ENCODE measurements at regions not wholly inside any gene's neighbourhood (a gene's known extent, or its start where the extent isn't known, plus 50 kb on each side); places are given as distances from the start of the nearest gene placed in this dataset.

DNA sequence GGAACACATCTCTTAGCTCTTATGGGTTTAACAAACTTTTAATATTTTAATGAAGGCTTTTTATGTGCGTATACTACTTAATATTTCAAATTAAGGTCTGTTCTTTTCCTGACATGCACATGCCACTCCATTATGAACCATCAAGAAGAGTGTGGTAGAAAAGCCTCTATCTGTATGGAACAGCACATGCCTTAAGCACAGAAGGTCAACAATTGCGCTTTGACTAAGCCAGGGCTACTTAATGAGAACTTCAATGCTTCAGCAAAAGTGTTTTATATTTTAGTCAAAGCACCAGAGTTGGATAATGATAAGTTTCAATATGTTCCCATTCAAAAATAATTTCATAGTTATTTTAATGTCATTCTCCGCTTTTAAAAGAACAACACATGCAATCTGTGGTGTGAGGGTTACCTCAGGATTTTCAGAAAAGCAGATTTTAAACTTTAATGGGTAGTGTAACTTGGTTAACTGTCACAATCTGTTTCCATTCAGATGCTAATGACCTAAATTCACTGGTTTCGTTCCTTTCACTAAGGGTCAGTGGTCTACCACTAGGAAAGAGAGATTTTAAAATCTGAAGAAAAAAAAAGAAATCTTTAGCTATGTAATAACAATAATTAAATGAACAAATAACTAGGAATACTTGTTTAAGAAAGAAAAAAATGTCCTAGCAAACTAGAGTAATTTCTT lies 193.4 kb upstream of the NOVA1 start:
- Histone ChIP-seq H3K27me3 (ENCODE audit: control insufficient read depth in 3 of 3, insufficient read depth in 3 of 3, low read length in 3 of 3) (no peaks in the 10 kb centered on the region), H3K4me1 (ENCODE audit: control insufficient read depth in 3 of 3, insufficient read depth in 2 of 3, low read depth in 1 of 3, low read length in 2 of 3) (no peaks in the 10 kb centered on the region), H3K9me3 (ENCODE audit: control insufficient read depth in 2 of 2, insufficient read depth in 1 of 2, low read depth in 1 of 2, low read length in 1 of 2) (no peaks in the 10 kb centered on the region), H3K36me3 (ENCODE audit: control insufficient read depth in 3 of 3, insufficient read depth in 2 of 3, low read depth in 1 of 3, low read length in 3 of 3) (no peaks in the 10 kb centered on the region), H3K27ac (ENCODE audit: low read depth in 1 of 3, low read length in 2 of 3) (no peak overlapping the region), H3K4me3 (ENCODE audit: low read depth in 1 of 3, low read length in 3 of 3) (no peak overlapping the region)
- no peak for DNase-seq
- FAIRE-seq, result no peak
- WGBS, 3 donors, result 62 to 69% (median 67%) methylated on average over 4 of the region's 4 CpGs

- Histone ChIP-seq H3K27ac (ENCODE audit: low read depth in 1 of 3, low read length in 2 of 3) (no peak overlapping the region), H3K36me3 (ENCODE audit: control insufficient read depth in 3 of 3, insufficient read depth in 2 of 3, low read depth in 1 of 3, low read length in 3 of 3) (no peaks in the 10 kb centered on the region), H3K9me3 (ENCODE audit: control insufficient read depth in 2 of 2, insufficient read depth in 1 of 2, low read depth in 1 of 2, low read length in 1 of 2) (no peaks in the 10 kb centered on the region), H3K27me3 (ENCODE audit: control insufficient read depth in 3 of 3, insufficient read depth in 3 of 3, low read length in 3 of 3) (no peaks in the 10 kb centered on the region), H3K4me3 (ENCODE audit: low read depth in 1 of 3, low read length in 3 of 3) (no peak overlapping the region), H3K4me1 (ENCODE audit: control insufficient read depth in 3 of 3, insufficient read depth in 2 of 3, low read depth in 1 of 3, low read length in 2 of 3) (no peaks in the 10 kb centered on the region)
- FAIRE-seq (no peak), DNase-seq (no peak)
- 51 to 74% (median 67%) methylated on average over 2 of the region's 2 CpGs for WGBS, 3 donors
Observed at GRCh38 chr14:26794731-26795130, 196.9 kb upstream of the NOVA1 start.

DNA sequence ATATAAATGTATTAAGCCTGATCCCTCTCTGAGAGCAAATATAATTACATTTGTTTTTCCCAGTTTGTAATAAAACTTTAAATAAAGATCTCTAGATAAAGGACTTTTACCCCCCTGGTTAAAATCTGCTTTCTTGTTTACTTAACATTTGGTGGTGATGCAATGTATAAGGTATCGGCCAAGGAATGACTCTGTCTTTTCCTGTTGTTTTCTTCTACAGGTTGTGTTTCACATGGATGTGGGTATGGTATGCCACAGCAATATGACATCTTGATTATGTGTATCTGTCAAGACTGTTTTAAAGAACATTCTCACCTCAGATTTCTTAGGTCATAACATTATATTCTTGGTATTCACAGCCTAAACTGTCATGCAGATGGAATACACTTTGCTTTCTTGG lies 210.6 kb upstream of the NOVA1 start:
- Histone ChIP-seq H3K4me3 (ENCODE audit: low read depth in 1 of 3, low read length in 3 of 3) (no peak overlapping the region), H3K9me3 (ENCODE audit: control insufficient read depth in 2 of 2, insufficient read depth in 1 of 2, low read depth in 1 of 2, low read length in 1 of 2) (no peaks in the 10 kb centered on the region), H3K4me1 (ENCODE audit: control insufficient read depth in 3 of 3, insufficient read depth in 2 of 3, low read depth in 1 of 3, low read length in 2 of 3) (no peaks in the 10 kb centered on the region), H3K27ac (ENCODE audit: low read depth in 1 of 3, low read length in 2 of 3) (no peak overlapping the region), H3K27me3 (ENCODE audit: control insufficient read depth in 3 of 3, insufficient read depth in 3 of 3, low read length in 3 of 3) (no peaks in the 10 kb centered on the region), H3K36me3 (ENCODE audit: control insufficient read depth in 3 of 3, insufficient read depth in 2 of 3, low read depth in 1 of 3, low read length in 3 of 3) (no peaks in the 10 kb centered on the region)
- no peak for FAIRE-seq
- no peak for DNase-seq
- 47 to 55% (median 50%) methylated on average over 1 of the region's 1 CpG for WGBS, 3 donors

DNA sequence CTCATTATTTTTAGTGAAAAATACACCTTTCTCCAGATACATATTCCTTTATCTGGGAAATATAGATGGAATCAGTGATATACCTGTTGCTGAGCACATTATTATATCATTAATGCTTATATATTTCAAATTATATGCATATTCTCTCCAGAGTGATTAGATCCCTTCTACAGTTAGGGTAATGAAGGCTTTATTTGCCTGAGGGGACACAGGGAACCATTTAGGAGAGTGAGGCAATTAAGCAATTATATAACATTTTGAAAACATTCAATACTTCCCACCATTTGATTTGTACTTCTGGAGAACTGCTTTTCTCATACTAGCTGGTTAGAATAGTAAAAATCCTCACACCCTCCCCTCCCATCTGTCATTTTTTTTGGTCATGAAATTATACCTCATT lies 212.8 kb upstream of the NOVA1 start:
- Histone ChIP-seq H3K9me3 (ENCODE audit: control insufficient read depth in 2 of 2, insufficient read depth in 1 of 2, low read depth in 1 of 2, low read length in 1 of 2) (no peaks in the 10 kb centered on the region), H3K36me3 (ENCODE audit: control insufficient read depth in 3 of 3, insufficient read depth in 2 of 3, low read depth in 1 of 3, low read length in 3 of 3) (no peaks in the 10 kb centered on the region), H3K27me3 (ENCODE audit: control insufficient read depth in 3 of 3, insufficient read depth in 3 of 3, low read length in 3 of 3) (no peaks in the 10 kb centered on the region), H3K4me1 (ENCODE audit: control insufficient read depth in 3 of 3, insufficient read depth in 2 of 3, low read depth in 1 of 3, low read length in 2 of 3) (no peaks in the 10 kb centered on the region), H3K4me3 (ENCODE audit: low read depth in 1 of 3, low read length in 3 of 3) (no peak overlapping the region), H3K27ac (ENCODE audit: low read depth in 1 of 3, low read length in 2 of 3) (no peak overlapping the region)
- no peak for DNase-seq
- FAIRE-seq, result no peak

GRCh38 chr14:26811756-26812305 lies 214.0 kb upstream of the NOVA1 start:
- FAIRE-seq, result no peak
- Histone ChIP-seq H3K36me3 (ENCODE audit: control insufficient read depth in 3 of 3, insufficient read depth in 2 of 3, low read depth in 1 of 3, low read length in 3 of 3) (no peaks in the 10 kb centered on the region), H3K4me3 (ENCODE audit: low read depth in 1 of 3, low read length in 3 of 3) (no peak overlapping the region), H3K27ac (ENCODE audit: low read depth in 1 of 3, low read length in 2 of 3) (no peak overlapping the region), H3K4me1 (ENCODE audit: control insufficient read depth in 3 of 3, insufficient read depth in 2 of 3, low read depth in 1 of 3, low read length in 2 of 3) (no peaks in the 10 kb centered on the region), H3K27me3 (ENCODE audit: control insufficient read depth in 3 of 3, insufficient read depth in 3 of 3, low read length in 3 of 3) (no peaks in the 10 kb centered on the region), H3K9me3 (ENCODE audit: control insufficient read depth in 2 of 2, insufficient read depth in 1 of 2, low read depth in 1 of 2, low read length in 1 of 2) (no peaks in the 10 kb centered on the region)
- WGBS, 3 donors, result 71 to 79% (median 76%) methylated on average over 3 of the region's 3 CpGs
- no peak for DNase-seq

- Histone ChIP-seq H3K36me3 (ENCODE audit: control insufficient read depth in 3 of 3, insufficient read depth in 2 of 3, low read depth in 1 of 3, low read length in 3 of 3) (no peaks in the 10 kb centered on the region), H3K4me1 (ENCODE audit: control insufficient read depth in 3 of 3, insufficient read depth in 2 of 3, low read depth in 1 of 3, low read length in 2 of 3) (no peaks in the 10 kb centered on the region), H3K9me3 (ENCODE audit: control insufficient read depth in 2 of 2, insufficient read depth in 1 of 2, low read depth in 1 of 2, low read length in 1 of 2) (no peaks in the 10 kb centered on the region), H3K27me3 (ENCODE audit: control insufficient read depth in 3 of 3, insufficient read depth in 3 of 3, low read length in 3 of 3) (no peaks in the 10 kb centered on the region), H3K27ac (ENCODE audit: low read depth in 1 of 3, low read length in 2 of 3) (no peak overlapping the region), H3K4me3 (ENCODE audit: low read depth in 1 of 3, low read length in 3 of 3) (no peak overlapping the region)
- 82 to 89% (median 86%) methylated on average over 1 of the region's 1 CpG for WGBS, 3 donors
- DNase-seq (no peak), FAIRE-seq (no peak)
Observed at GRCh38 chr14:26820138-26820537, 222.3 kb upstream of the NOVA1 start.

GRCh38 chr14:26820572-26820971 lies 222.7 kb upstream of the NOVA1 start:
- 61 to 82% (median 76%) methylated on average over 4 of the region's 4 CpGs for WGBS, 3 donors
- Histone ChIP-seq H3K4me1 (ENCODE audit: control insufficient read depth in 3 of 3, insufficient read depth in 2 of 3, low read depth in 1 of 3, low read length in 2 of 3) (no peaks in the 10 kb centered on the region), H3K4me3 (ENCODE audit: low read depth in 1 of 3, low read length in 3 of 3) (no peak overlapping the region), H3K27ac (ENCODE audit: low read depth in 1 of 3, low read length in 2 of 3) (no peak overlapping the region), H3K36me3 (ENCODE audit: control insufficient read depth in 3 of 3, insufficient read depth in 2 of 3, low read depth in 1 of 3, low read length in 3 of 3) (no peaks in the 10 kb centered on the region), H3K9me3 (ENCODE audit: control insufficient read depth in 2 of 2, insufficient read depth in 1 of 2, low read depth in 1 of 2, low read length in 1 of 2) (no peaks in the 10 kb centered on the region), H3K27me3 (ENCODE audit: control insufficient read depth in 3 of 3, insufficient read depth in 3 of 3, low read length in 3 of 3) (no peaks in the 10 kb centered on the region)
- no peak for DNase-seq
- no peak for FAIRE-seq

- FAIRE-seq (no peak), DNase-seq (no peak)
- H3K4me3 ChIP-seq (ENCODE audit: low read depth in 1 of 3, low read length in 3 of 3), result no peak overlapping the region
- H3K27ac ChIP-seq (ENCODE audit: low read depth in 1 of 3, low read length in 2 of 3), result no peak overlapping the region
- WGBS, 3 donors, result 62 to 82% (median 71%) methylated on average over 4 of the region's 4 CpGs
- no peaks in the 10 kb centered on the region for H3K9me3 ChIP-seq (ENCODE audit: control insufficient read depth in 2 of 2, insufficient read depth in 1 of 2, low read depth in 1 of 2, low read length in 1 of 2)
- H3K4me1 ChIP-seq (ENCODE audit: control insufficient read depth in 3 of 3, insufficient read depth in 2 of 3, low read depth in 1 of 3, low read length in 2 of 3), result no peaks in the 10 kb centered on the region
- no peaks in the 10 kb centered on the region for H3K27me3 ChIP-seq (ENCODE audit: control insufficient read depth in 3 of 3, insufficient read depth in 3 of 3, low read length in 3 of 3)
- no peaks in the 10 kb centered on the region for H3K36me3 ChIP-seq (ENCODE audit: control insufficient read depth in 3 of 3, insufficient read depth in 2 of 3, low read depth in 1 of 3, low read length in 3 of 3)
Observed at GRCh38 chr14:26828741-26829140, 230.9 kb upstream of the NOVA1 start.

DNA sequence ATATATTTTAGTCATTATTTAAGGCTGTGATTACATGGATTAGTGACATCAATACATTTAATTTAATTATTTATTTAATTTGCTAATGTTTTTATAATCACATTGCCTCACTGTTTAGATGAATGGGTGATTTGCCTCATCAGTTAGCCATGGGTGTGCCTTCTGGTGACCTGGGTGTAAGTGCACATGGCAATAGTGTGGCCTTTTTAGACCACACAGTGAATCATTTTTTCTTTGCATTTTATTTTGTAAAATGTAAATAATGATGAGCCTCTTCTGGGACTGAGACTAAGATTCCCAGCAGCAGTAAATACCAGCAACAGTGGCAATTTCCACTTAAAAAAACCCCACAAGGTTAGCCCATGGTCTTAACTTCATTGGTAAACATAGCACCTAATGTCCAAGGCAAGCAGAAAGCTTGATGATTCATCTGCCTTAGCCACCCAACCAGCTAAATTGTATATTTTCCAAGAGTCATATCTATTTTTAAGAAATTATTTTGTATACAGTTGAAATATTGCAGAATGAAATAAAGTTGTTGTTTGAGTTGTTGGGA lies 235.9 kb upstream of the NOVA1 start:
- no peak for FAIRE-seq
- no peaks in the 10 kb centered on the region for H3K9me3 ChIP-seq (ENCODE audit: control insufficient read depth in 2 of 2, insufficient read depth in 1 of 2, low read depth in 1 of 2, low read length in 1 of 2)
- no peak for DNase-seq

More for the DNA sequence above, 235.9 kb upstream of the NOVA1 start:
- Histone ChIP-seq H3K4me3 (ENCODE audit: low read depth in 1 of 3, low read length in 3 of 3) (no peak overlapping the region), H3K36me3 (ENCODE audit: control insufficient read depth in 3 of 3, insufficient read depth in 2 of 3, low read depth in 1 of 3, low read length in 3 of 3) (no peaks in the 10 kb centered on the region), H3K4me1 (ENCODE audit: control insufficient read depth in 3 of 3, insufficient read depth in 2 of 3, low read depth in 1 of 3, low read length in 2 of 3) (no peaks in the 10 kb centered on the region), H3K27ac (ENCODE audit: low read depth in 1 of 3, low read length in 2 of 3) (no peak overlapping the region), H3K27me3 (ENCODE audit: control insufficient read depth in 3 of 3, insufficient read depth in 3 of 3, low read length in 3 of 3) (no peaks in the 10 kb centered on the region)
